GM23248 (cell line): ENCODE measurements at regions not wholly inside any gene's neighbourhood (a gene's known extent, or its start where the extent isn't known, plus 50 kb on each side); places are given as distances from the start of the nearest gene placed in this dataset.

Source experiments
- EZH2 ChIP-seq: fragments of 200-600 bp; sonication (generic); IDR thresholded peaks from 2 replicates; pipeline ENCODE4 v1.6.1; 2018; ENCODE audit warnings: antibody characterized with exemption, mild to moderate bottlenecking; ENCODE audit not compliant: insufficient read depth, poor library complexity, severe bottlenecking
- EZH2phosphoT487 ChIP-seq: fragments of 200-600 bp; sonication (generic); IDR thresholded peaks from 2 replicates; pipeline ENCODE4 v1.6.1; 2018; ENCODE audit warnings: antibody characterized with exemption, moderate library complexity, mild to moderate bottlenecking, low read depth; ENCODE audit not compliant: insufficient read depth

GRCh38 chr20:4081421-4081820 lies 66.1 kb upstream of the RNF24 start:
- TF ChIP-seq EZH2 (no peak), EZH2phosphoT487 (no peak)
